ENCODE measurements at regions not wholly inside any gene's neighbourhood (a gene's known extent, or its start where the extent isn't known, plus 50 kb on each side); places are given as distances from the start of the nearest gene placed in this dataset.

- BruUV-seq (replicated peaks), result no TSS peak
- ATAC-seq (no peak), DNase-seq (ENCODE audit: low read depth, low spot score) (no peak)
- CTCF ChIA-PET, result no interaction called here
- no peaks in the 10 kb centered on the region for H3K9me2 ChIP-seq (ENCODE audit: insufficient read depth)
- H3K36me3 ChIP-seq (ENCODE audit: control insufficient read depth in 1 of 2, insufficient read depth in 2 of 2, low read length in 2 of 2), result no peaks in the 10 kb centered on the region
- H4K20me1 ChIP-seq (ENCODE audit: insufficient read depth), result no peaks in the 10 kb centered on the region
- peaks cover 2% of the 10 kb centered on the region in 2 experiments; a peak in 1 of 4 replicates for H3K4me1 ChIP-seq (ENCODE audit: control insufficient read depth in 1 of 2, insufficient read depth in 2 of 2, low read length in 2 of 2)
- intact Hi-C loops (cut with micrococcal nuclease), result no loop called here
- H3K4me2 ChIP-seq (ENCODE audit: low read length), result no peak overlapping the region
- H3K27me3 ChIP-seq (ENCODE audit: insufficient read depth, low read length), result no peaks in the 10 kb centered on the region
- POLR2A ChIA-PET, result no interaction called here
- no peak overlapping the region for H3K27ac ChIP-seq (ENCODE audit: low read depth, low read length)
- TF ChIP-seq SIN3A (IDR thresholded peaks at IDR 0.05; ENCODE audit: low read depth) (no peak), CBX3 (IDR thresholded peaks at IDR 0.05; ENCODE audit: low read depth) (no peak), JUND (IDR thresholded peaks at IDR 0.05) (no peak), ZBTB33 (IDR thresholded peaks at IDR 0.05; ENCODE audit: extremely low read depth, insufficient replicate concordance, low read length) (no peak)
- TF ChIP-seq, protein P1, sequence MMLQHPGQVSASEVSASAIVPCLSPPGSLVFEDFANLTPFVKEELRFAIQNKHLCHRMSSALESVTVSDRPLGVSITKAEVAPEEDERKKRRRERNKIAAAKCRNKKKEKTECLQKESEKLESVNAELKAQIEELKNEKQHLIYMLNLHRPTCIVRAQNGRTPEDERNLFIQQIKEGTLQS (IDR thresholded peaks at IDR 0.05), result no peak
- no peak overlapping the region for H2AFZ ChIP-seq (ENCODE audit: low read depth, low read length, poor library complexity, severe bottlenecking)
- RAD21 ChIA-PET (ENCODE audit: low non-redundant PET in 1 of 2, low total read pairs in 2 of 2, uncharacterized antibody in 2 of 2, unreplicated experiment in 2 of 2), result no interaction called here
- H3K79me2 ChIP-seq (ENCODE audit: insufficient read depth, low read length), result no peaks in the 10 kb centered on the region
- H3K9ac ChIP-seq (ENCODE audit: low read length), result no peak overlapping the region
- no peaks in the 10 kb centered on the region for H3K9me3 ChIP-seq (ENCODE audit: control insufficient read depth in 1 of 2, insufficient read depth in 1 of 2, low read depth in 1 of 2, low read length in 2 of 2)
- H3K4me3 ChIP-seq (replicated peaks in 1 of 2; ENCODE audit: low read depth in 1 of 2, low read length in 2 of 2), result no peak overlapping the region
These were observed 152.7 kb downstream of the MCHR2 start for GRCh38 chr6:99841297-99841696.

- TF ChIP-seq, protein P1 (IDR thresholded peaks at IDR 0.05), result no peak
- no peak for TF ChIP-seq ZBTB33 (IDR thresholded peaks at IDR 0.05; ENCODE audit: extremely low read depth, insufficient replicate concordance, low read length)
- no peak for TF ChIP-seq EZH2 (IDR thresholded peaks at IDR 0.05)
- RAD21 ChIA-PET (ENCODE audit: low non-redundant PET in 1 of 2, low total read pairs in 2 of 2, uncharacterized antibody in 2 of 2, unreplicated experiment in 2 of 2), result no interaction called here
- CTCF ChIA-PET, result no interaction called here
- DNase-seq (ENCODE audit: low read depth, low spot score), result no peak
- POLR2A ChIA-PET, result no interaction called here
- Histone ChIP-seq H3K9me3 (ENCODE audit: control insufficient read depth in 1 of 2, insufficient read depth in 1 of 2, low read depth in 1 of 2, low read length in 2 of 2) (no peaks in the 10 kb centered on the region), H3K36me3 (ENCODE audit: control insufficient read depth in 1 of 2, insufficient read depth in 2 of 2, low read length in 2 of 2) (no peaks in the 10 kb centered on the region), H3K9me2 (ENCODE audit: insufficient read depth) (no peaks in the 10 kb centered on the region), H3K4me3 (replicated peaks in 1 of 2; ENCODE audit: low read depth in 1 of 2, low read length in 2 of 2) (no peak overlapping the region), H2AFZ (ENCODE audit: low read depth, low read length, poor library complexity, severe bottlenecking) (no peak overlapping the region), H3K4me2 (ENCODE audit: low read length) (no peak overlapping the region), H3K9ac (ENCODE audit: low read length) (no peak overlapping the region), H3K27ac (ENCODE audit: low read depth, low read length) (no peak overlapping the region), H3K27me3 (ENCODE audit: insufficient read depth, low read length) (no peaks in the 10 kb centered on the region), H3K79me2 (ENCODE audit: insufficient read depth, low read length) (no peaks in the 10 kb centered on the region), H4K20me1 (ENCODE audit: insufficient read depth) (no peaks in the 10 kb centered on the region), H3K4me1 (ENCODE audit: control insufficient read depth in 1 of 2, insufficient read depth in 2 of 2, low read length in 2 of 2) (no peaks in the 10 kb centered on the region)
- no TSS peak for BruUV-seq (replicated peaks)
- no peak for ATAC-seq
- intact Hi-C loops (cut with micrococcal nuclease), result no loop called here
These were observed 148.0 kb downstream of the MCHR2 start for GRCh38 chr6:99846006-99846405.

All from HCT116 (cell line).